ENCODE measurements at regions not wholly inside any gene's neighbourhood (a gene's known extent, or its start where the extent isn't known, plus 50 kb on each side); places are given as distances from the start of the nearest gene placed in this dataset.

GRCh38 chr3:156052115-156052514 lies 68.3 kb upstream of the KCNAB1 start:
- TF ChIP-seq, protein P1, sequence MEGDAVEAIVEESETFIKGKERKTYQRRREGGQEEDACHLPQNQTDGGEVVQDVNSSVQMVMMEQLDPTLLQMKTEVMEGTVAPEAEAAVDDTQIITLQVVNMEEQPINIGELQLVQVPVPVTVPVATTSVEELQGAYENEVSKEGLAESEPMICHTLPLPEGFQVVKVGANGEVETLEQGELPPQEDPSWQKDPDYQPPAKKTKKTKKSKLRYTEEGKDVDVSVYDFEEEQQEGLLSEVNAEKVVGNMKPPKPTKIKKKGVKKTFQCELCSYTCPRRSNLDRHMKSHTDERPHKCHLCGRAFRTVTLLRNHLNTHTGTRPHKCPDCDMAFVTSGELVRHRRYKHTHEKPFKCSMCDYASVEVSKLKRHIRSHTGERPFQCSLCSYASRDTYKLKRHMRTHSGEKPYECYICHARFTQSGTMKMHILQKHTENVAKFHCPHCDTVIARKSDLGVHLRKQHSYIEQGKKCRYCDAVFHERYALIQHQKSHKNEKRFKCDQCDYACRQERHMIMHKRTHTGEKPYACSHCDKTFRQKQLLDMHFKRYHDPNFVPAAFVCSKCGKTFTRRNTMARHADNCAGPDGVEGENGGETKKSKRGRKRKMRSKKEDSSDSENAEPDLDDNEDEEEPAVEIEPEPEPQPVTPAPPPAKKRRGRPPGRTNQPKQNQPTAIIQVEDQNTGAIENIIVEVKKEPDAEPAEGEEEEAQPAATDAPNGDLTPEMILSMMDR (conservative IDR thresholded peaks at IDR 0.05): no peak
- no peak for TF ChIP-seq ZFX (IDR thresholded peaks at IDR 0.05)

Data from C4-2B (cell line).